ENCODE measurements at regions not wholly inside any gene's neighbourhood (a gene's known extent, or its start where the extent isn't known, plus 50 kb on each side); places are given as distances from the start of the nearest gene placed in this dataset.

DNA sequence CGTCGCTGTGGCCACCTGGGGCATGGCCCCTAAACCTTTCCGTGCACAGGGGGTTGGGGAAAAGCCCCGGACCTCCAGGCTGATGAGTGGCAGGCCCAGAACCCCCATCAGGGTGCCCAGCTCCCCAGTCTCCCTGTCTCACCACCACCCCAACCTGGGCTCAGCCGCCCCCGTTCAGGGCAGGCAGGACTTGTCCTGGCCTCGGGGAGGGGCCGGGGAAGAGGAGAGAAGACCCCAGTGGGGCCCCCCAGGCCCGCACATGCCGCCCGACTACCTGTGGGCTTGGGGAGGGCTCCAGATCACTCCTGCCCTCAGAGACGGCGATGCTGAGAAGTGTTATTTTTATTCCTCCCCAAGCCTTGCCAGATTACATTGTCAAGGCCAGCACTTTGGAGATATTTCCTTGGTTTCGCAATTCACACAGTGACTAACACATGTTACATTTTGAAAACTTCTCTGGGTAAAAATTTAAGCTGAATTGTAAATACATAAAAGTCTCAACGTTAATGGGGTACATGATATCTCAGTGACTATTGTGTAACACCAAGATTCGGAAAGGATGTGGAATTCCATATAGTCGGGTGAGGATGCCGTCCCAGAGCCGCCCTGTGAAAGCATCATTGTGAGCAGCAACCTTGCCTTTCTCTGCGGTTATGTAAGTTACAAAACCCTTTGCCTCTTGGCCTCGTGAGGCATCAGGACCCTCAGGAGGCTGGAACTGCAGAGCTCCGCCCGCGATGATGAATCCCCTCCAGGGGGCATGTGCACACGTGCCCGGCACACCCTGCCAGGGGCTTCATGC is 85.6 kb upstream of the DIO3 start:
- TF ChIP-seq, protein P1, sequence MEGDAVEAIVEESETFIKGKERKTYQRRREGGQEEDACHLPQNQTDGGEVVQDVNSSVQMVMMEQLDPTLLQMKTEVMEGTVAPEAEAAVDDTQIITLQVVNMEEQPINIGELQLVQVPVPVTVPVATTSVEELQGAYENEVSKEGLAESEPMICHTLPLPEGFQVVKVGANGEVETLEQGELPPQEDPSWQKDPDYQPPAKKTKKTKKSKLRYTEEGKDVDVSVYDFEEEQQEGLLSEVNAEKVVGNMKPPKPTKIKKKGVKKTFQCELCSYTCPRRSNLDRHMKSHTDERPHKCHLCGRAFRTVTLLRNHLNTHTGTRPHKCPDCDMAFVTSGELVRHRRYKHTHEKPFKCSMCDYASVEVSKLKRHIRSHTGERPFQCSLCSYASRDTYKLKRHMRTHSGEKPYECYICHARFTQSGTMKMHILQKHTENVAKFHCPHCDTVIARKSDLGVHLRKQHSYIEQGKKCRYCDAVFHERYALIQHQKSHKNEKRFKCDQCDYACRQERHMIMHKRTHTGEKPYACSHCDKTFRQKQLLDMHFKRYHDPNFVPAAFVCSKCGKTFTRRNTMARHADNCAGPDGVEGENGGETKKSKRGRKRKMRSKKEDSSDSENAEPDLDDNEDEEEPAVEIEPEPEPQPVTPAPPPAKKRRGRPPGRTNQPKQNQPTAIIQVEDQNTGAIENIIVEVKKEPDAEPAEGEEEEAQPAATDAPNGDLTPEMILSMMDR (IDR thresholded peaks at IDR 0.05; ENCODE audit: low read depth, low read length), result no peak
- no peak for TF ChIP-seq EZH2phosphoT487 (IDR thresholded peaks at IDR 0.05; ENCODE audit: low read depth)

All from OCI-LY3 (cell line).